ENCODE measurements at regions not wholly inside any gene's neighbourhood (a gene's known extent, or its start where the extent isn't known, plus 50 kb on each side); places are given as distances from the start of the nearest gene placed in this dataset.

- H3K9me2 ChIP-seq (replicated peaks; ENCODE audit: insufficient read depth), result no peaks in the 10 kb centered on the region
- H2AFZ ChIP-seq, result no peak overlapping the region
- no peaks in the 10 kb centered on the region for H3K4me1 ChIP-seq (ENCODE audit: insufficient read depth)
- no peaks in the 10 kb centered on the region for H3K36me3 ChIP-seq (replicated peaks; ENCODE audit: insufficient read depth, low read depth)
- H3K27me3 ChIP-seq, result no peaks in the 10 kb centered on the region
- H3K4me3 ChIP-seq, result no peak overlapping the region
- H3K9me3 ChIP-seq (ENCODE audit: low read depth), result no peaks in the 10 kb centered on the region
- H3K4me2 ChIP-seq, result no peak overlapping the region
- DNase-seq (ENCODE audit: low spot score), result no peak
- no peak overlapping the region for H3K27ac ChIP-seq
- no peaks in the 10 kb centered on the region for H3K79me2 ChIP-seq
- TF ChIP-seq CTCF (IDR thresholded peaks at IDR 0.05; ENCODE audit: poor library complexity) (no peak), EZH2 (IDR thresholded peaks at IDR 0.05; ENCODE audit: borderline replicate concordance) (no peak), EZH2phosphoT487 (IDR thresholded peaks at IDR 0.05; ENCODE audit: low read depth, severe bottlenecking, unreplicated experiment) (no peak)
- no peaks in the 10 kb centered on the region for H4K20me1 ChIP-seq (ENCODE audit: insufficient read depth, poor library complexity, severe bottlenecking)
These were observed 993.8 kb upstream of the MAP3K7 start for GRCh38 chr6:91580635-91581034.

GRCh38 chr6:91575032-91575431 lies 988.2 kb upstream of the MAP3K7 start:
- no peaks in the 10 kb centered on the region for H3K4me1 ChIP-seq (ENCODE audit: insufficient read depth)
- 83% methylated on average over 1 of the region's 1 CpG for WGBS (ENCODE audit: low lambda C conversion rate, missing lambda C conversion rate)
- H3K9me3 ChIP-seq (ENCODE audit: low read depth), result no peaks in the 10 kb centered on the region
- no peaks in the 10 kb centered on the region for H3K36me3 ChIP-seq (replicated peaks; ENCODE audit: insufficient read depth, low read depth)
- no peaks in the 10 kb centered on the region for H3K9me2 ChIP-seq (replicated peaks; ENCODE audit: insufficient read depth)
- DNase-seq (ENCODE audit: low spot score), result peak; percentile 4
- H3K79me2 ChIP-seq, result no peaks in the 10 kb centered on the region
- H3K27ac ChIP-seq, result no peak overlapping the region
- no peaks in the 10 kb centered on the region for H3K27me3 ChIP-seq
- TF ChIP-seq CTCF (IDR thresholded peaks at IDR 0.05; ENCODE audit: poor library complexity), result no peak
- TF ChIP-seq EZH2 (IDR thresholded peaks at IDR 0.05; ENCODE audit: borderline replicate concordance), result no peak
- TF ChIP-seq EZH2phosphoT487 (IDR thresholded peaks at IDR 0.05; ENCODE audit: low read depth, severe bottlenecking, unreplicated experiment), result no peak
- H2AFZ ChIP-seq, result no peak overlapping the region
- H3K4me3 ChIP-seq, result no peak overlapping the region
- no peak overlapping the region for H3K4me2 ChIP-seq
- no peaks in the 10 kb centered on the region for H4K20me1 ChIP-seq (ENCODE audit: insufficient read depth, poor library complexity, severe bottlenecking)

- WGBS (ENCODE audit: low lambda C conversion rate, missing lambda C conversion rate), result 66% methylated on average over 3 of the region's 3 CpGs
- no peak for TF ChIP-seq EZH2phosphoT487 (IDR thresholded peaks at IDR 0.05; ENCODE audit: low read depth, severe bottlenecking, unreplicated experiment)
- no peak overlapping the region for H3K4me2 ChIP-seq
- no peaks in the 10 kb centered on the region for H4K20me1 ChIP-seq (ENCODE audit: insufficient read depth, poor library complexity, severe bottlenecking)
- no peaks in the 10 kb centered on the region for H3K4me1 ChIP-seq (ENCODE audit: insufficient read depth)
- H3K27ac ChIP-seq, result no peak overlapping the region
- no peaks in the 10 kb centered on the region for H3K36me3 ChIP-seq (replicated peaks; ENCODE audit: insufficient read depth, low read depth)
- H3K27me3 ChIP-seq, result no peaks in the 10 kb centered on the region
- no peak overlapping the region for H2AFZ ChIP-seq
- no peak overlapping the region for H3K4me3 ChIP-seq
- H3K9me3 ChIP-seq (ENCODE audit: low read depth), result no peaks in the 10 kb centered on the region
- H3K79me2 ChIP-seq, result no peaks in the 10 kb centered on the region
- H3K9me2 ChIP-seq (replicated peaks; ENCODE audit: insufficient read depth), result no peaks in the 10 kb centered on the region
- DNase-seq (ENCODE audit: low spot score), result no peak
These were observed 987.0 kb upstream of the MAP3K7 start for GRCh38 chr6:91573826-91574416.

- H3K27ac ChIP-seq, result no peak overlapping the region
- H3K36me3 ChIP-seq (replicated peaks; ENCODE audit: insufficient read depth, low read depth), result no peaks in the 10 kb centered on the region
- H3K4me2 ChIP-seq, result no peak overlapping the region
- no peaks in the 10 kb centered on the region for H4K20me1 ChIP-seq (ENCODE audit: insufficient read depth, poor library complexity, severe bottlenecking)
- H3K9me3 ChIP-seq (ENCODE audit: low read depth), result no peaks in the 10 kb centered on the region
- no peak for TF ChIP-seq CTCF (IDR thresholded peaks at IDR 0.05; ENCODE audit: poor library complexity)
- TF ChIP-seq EZH2phosphoT487 (IDR thresholded peaks at IDR 0.05; ENCODE audit: low read depth, severe bottlenecking, unreplicated experiment), result no peak
- no peak for TF ChIP-seq EZH2 (IDR thresholded peaks at IDR 0.05; ENCODE audit: borderline replicate concordance)
- DNase-seq (ENCODE audit: low spot score), result no peak
- no peak overlapping the region for H3K4me3 ChIP-seq
- no peaks in the 10 kb centered on the region for H3K79me2 ChIP-seq
- no peaks in the 10 kb centered on the region for H3K4me1 ChIP-seq (ENCODE audit: insufficient read depth)
- no peaks in the 10 kb centered on the region for H3K27me3 ChIP-seq
- no peak overlapping the region for H2AFZ ChIP-seq
- WGBS (ENCODE audit: low lambda C conversion rate, missing lambda C conversion rate), result 68% methylated on average over 3 of the region's 3 CpGs
- H3K9me2 ChIP-seq (replicated peaks; ENCODE audit: insufficient read depth), result no peaks in the 10 kb centered on the region
These were observed 986.0 kb upstream of the MAP3K7 start for GRCh38 chr6:91572878-91573277.

Data from hepatocyte (in vitro differentiated cells).